ENCODE measurements at regions not wholly inside any gene's neighbourhood (a gene's known extent, or its start where the extent isn't known, plus 50 kb on each side); places are given as distances from the start of the nearest gene placed in this dataset.

DNA sequence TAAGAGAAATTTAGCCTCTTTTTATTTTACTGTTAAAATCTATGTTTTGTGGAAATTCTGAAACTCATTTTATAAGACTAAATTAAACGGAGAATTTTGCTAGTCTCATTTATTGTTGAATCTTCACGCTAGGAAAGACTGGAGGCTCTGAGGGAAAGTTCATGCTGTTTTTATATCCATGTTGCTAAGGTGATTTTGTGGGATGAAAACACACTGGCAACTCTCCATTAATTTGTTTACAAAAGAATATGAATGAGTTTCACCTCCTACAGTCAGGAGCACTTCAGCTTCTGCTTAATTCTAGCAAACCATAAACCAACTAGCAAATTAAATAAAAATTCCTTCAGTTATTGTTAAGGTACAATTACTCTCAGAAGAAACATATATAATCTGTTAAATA is 195.4 kb downstream of the RAP2B start:
- TF ChIP-seq SUZ12 (IDR thresholded peaks at IDR 0.05; ENCODE audit: extremely low read depth, insufficient read depth, insufficient read length) (no peak), YY1 (IDR thresholded peaks at IDR 0.05; ENCODE audit: insufficient read depth, insufficient read length) (no peak), ZNF274 (IDR thresholded peaks at IDR 0.05; ENCODE audit: low read depth, low read length) (no peak)

Measured in NT2/D1 (cell line).